ENCODE measurements at regions not wholly inside any gene's neighbourhood (a gene's known extent, or its start where the extent isn't known, plus 50 kb on each side); places are given as distances from the start of the nearest gene placed in this dataset.
A peak's percentile ranks its signal among the peaks of the same experiment; 100 is the strongest.

DNA sequence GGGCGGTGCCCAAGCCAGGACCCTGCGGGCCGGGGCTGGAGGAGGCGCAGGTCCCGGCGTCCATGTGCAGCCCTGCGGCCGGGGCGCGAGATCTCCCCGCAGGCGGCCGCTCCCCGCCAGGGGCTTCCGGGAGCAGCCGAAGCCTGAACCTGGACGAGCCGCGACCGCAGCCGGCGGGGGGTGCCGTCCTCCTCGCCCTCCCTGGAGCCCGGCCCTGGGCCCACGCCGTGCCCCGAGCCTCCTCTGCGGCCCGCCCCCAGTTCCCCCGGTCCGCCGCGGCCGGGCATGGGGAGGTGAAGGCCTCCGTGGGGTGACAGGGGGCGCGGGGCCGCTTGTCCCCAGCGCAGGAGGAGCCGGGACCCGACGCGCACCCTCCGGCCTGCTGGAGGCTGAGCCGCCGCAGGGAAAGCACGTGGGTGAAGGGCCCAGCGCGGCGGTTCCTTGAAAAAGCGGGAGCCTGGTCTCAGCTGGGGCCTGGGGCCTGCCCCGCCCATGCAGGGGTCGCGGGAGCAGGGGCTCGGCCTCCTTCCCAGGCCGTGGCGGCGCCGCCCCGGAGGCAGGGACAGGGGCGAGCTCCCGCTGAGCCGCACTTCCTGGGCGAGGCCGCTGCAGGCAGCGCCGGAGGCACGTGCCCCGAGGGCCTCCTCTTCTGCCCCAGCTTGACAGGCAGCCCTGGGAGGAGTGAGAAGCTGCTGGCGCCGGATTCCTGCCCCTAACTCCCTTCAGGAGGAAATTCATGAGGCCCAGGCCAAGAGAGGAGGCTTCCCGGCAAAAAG lies 55.6 kb upstream of the PPP2R5C start:
- TF ChIP-seq, protein P1, sequence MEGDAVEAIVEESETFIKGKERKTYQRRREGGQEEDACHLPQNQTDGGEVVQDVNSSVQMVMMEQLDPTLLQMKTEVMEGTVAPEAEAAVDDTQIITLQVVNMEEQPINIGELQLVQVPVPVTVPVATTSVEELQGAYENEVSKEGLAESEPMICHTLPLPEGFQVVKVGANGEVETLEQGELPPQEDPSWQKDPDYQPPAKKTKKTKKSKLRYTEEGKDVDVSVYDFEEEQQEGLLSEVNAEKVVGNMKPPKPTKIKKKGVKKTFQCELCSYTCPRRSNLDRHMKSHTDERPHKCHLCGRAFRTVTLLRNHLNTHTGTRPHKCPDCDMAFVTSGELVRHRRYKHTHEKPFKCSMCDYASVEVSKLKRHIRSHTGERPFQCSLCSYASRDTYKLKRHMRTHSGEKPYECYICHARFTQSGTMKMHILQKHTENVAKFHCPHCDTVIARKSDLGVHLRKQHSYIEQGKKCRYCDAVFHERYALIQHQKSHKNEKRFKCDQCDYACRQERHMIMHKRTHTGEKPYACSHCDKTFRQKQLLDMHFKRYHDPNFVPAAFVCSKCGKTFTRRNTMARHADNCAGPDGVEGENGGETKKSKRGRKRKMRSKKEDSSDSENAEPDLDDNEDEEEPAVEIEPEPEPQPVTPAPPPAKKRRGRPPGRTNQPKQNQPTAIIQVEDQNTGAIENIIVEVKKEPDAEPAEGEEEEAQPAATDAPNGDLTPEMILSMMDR (IDR thresholded peaks at IDR 0.05; ENCODE audit: poor library complexity, severe bottlenecking), result no peak
- Histone ChIP-seq H3K4me1 (ENCODE audit: insufficient read depth, poor library complexity, severe bottlenecking) (peaks cover 4% of the 10 kb centered on the region), H3K27ac (ENCODE audit: poor library complexity, severe bottlenecking) (no peak overlapping the region), H3K4me3 (ENCODE audit: severe bottlenecking) (no peak overlapping the region), H3K36me3 (ENCODE audit: low read depth) (no peaks in the 10 kb centered on the region), H3K9me3 (ENCODE audit: severe bottlenecking) (no peaks in the 10 kb centered on the region), H3K27me3 (ENCODE audit: insufficient read depth, poor library complexity, severe bottlenecking) (peaks cover 2% of the 10 kb centered on the region)
- DNase-seq (ENCODE audit: low spot score) (peak; percentile 56), ATAC-seq (ENCODE audit: low read depth) (peak; percentile 24; the same call in 1 of the 3 replicates)

DNA sequence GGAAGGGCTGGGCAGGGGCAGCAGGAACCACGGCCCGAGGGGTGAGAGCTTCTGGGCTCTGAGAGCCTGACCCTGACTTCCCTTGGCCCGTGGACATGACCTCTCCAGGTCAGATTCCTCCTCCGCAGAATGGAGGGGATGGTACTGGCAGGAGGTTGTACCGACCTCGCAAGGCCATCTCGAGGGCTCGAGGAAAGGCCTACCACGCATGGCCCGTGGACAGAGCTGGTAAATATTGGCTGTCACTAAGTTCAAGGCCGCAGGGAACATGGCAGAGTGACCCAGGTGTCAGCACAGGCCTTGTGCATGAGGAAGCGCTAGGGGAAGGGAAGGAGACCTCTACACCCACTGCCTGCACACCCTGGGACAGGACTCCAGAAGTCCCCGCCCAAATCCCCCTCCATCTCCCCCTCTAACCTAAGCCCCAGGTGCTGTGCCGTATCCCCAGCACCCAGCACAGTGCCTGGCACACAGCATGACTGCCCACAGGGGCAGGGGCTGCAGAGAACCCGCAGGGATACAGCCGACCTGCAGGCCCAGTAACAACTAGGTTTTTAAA lies 54.9 kb upstream of the PPP2R5C start:
- Histone ChIP-seq H3K4me3 (ENCODE audit: severe bottlenecking) (no peak overlapping the region), H3K27ac (ENCODE audit: poor library complexity, severe bottlenecking) (no peak overlapping the region), H3K9me3 (ENCODE audit: severe bottlenecking) (no peaks in the 10 kb centered on the region), H3K4me1 (ENCODE audit: insufficient read depth, poor library complexity, severe bottlenecking) (peaks cover 4% of the 10 kb centered on the region), H3K27me3 (ENCODE audit: insufficient read depth, poor library complexity, severe bottlenecking) (no peaks in the 10 kb centered on the region), H3K36me3 (ENCODE audit: low read depth) (no peaks in the 10 kb centered on the region)
- TF ChIP-seq, protein P1 (IDR thresholded peaks at IDR 0.05; ENCODE audit: poor library complexity, severe bottlenecking), result no peak
- ATAC-seq (ENCODE audit: low read depth), result no peak
- DNase-seq (ENCODE audit: low spot score), result peak; percentile 61

DNA sequence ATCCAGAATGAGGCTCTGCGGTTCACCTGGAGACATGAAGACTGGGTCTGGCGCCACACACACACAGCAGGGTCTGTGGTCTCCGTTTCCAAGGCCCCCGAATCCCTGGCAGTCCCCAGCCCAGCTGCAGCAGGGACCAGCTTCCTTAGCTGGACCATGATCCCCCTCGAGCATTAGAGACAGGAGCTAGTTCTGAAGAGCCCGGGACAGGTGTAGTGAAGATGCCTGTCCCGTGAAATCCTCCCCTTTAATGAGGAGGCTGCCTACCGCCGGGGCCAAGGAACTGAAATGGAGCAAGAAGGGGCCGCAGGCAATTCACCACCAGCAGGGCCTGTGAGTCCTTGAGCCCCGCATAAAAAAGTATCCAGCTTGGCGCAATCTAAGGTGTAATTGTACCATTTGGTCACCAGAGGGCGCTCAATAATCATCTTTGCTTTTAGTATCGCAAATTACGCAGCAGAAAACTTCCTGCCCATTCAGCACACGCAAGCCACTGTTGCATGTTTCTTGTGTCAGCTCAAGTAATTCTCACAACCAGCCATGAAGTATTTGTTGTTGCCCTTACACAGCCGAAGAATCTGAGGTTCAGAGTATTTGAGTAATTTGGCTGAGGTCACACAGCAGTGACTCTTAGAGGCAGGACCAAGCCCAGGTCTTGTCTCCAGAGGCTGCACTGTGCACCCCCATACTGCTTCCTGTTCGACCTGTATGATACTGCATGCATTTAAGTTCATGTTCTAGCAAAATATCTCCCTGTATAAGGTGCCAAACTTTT lies 54.3 kb upstream of the PPP2R5C start:
- H3K4me3 ChIP-seq (ENCODE audit: severe bottlenecking), result no peak overlapping the region
- H3K36me3 ChIP-seq (ENCODE audit: low read depth), result no peaks in the 10 kb centered on the region
- ATAC-seq (ENCODE audit: low read depth), result peak; percentile 53
- no peaks in the 10 kb centered on the region for H3K9me3 ChIP-seq (ENCODE audit: severe bottlenecking)
- peaks cover 4% of the 10 kb centered on the region for H3K4me1 ChIP-seq (ENCODE audit: insufficient read depth, poor library complexity, severe bottlenecking)
- TF ChIP-seq, protein P1 (IDR thresholded peaks at IDR 0.05; ENCODE audit: poor library complexity, severe bottlenecking), result peak; percentile 95
- no peak overlapping the region for H3K27ac ChIP-seq (ENCODE audit: poor library complexity, severe bottlenecking)
- DNase-seq (ENCODE audit: low spot score), result peak; percentile 59
- H3K27me3 ChIP-seq (ENCODE audit: insufficient read depth, poor library complexity, severe bottlenecking), result no peaks in the 10 kb centered on the region

DNA sequence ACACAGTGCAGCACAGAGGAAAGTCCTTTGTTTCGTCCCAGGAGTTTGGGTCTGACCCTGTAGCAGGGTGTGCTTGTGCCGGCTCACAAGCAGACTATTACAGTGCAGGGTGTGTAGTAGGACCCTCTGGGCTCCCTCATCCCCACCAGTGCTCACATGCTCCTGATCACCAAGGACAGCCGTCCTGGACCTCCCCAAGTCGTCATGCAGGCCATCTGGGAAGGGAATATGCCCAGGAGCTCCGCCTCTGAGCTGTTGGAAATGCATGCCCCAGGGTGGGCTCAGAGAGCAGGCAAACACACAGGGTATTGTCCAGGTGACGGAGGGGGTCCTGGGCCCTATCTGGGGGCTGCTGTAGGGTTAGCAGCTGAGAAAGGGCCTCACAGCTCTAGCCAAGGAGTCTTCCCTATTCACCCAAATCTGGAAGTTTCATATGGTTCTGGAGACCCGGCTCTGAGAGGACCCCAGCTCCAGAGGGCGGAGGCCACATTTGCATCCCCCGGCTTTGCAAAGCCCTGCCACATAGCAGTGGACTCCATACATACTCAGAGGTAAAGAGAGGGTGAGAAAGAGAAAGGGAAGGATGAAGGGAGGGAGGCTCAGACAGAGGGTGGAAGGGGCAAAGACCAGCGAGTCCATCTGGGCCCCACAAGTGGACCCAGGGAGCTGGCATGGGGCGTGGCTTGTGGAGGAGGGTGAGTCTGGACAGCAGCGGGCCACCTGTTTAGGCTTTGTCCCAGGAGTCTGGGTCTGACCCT lies 53.5 kb upstream of the PPP2R5C start:
- H3K9me3 ChIP-seq (ENCODE audit: severe bottlenecking), result no peaks in the 10 kb centered on the region
- TF ChIP-seq, protein P1 (IDR thresholded peaks at IDR 0.05; ENCODE audit: poor library complexity, severe bottlenecking), result no peak
- no peak overlapping the region for H3K4me3 ChIP-seq (ENCODE audit: severe bottlenecking)
- peak; percentile 48 for DNase-seq (ENCODE audit: low spot score)
- H3K27ac ChIP-seq (ENCODE audit: poor library complexity, severe bottlenecking), result no peak overlapping the region
- no peak for ATAC-seq (ENCODE audit: low read depth)
- H3K4me1 ChIP-seq (ENCODE audit: insufficient read depth, poor library complexity, severe bottlenecking), result peaks cover 4% of the 10 kb centered on the region
- no peaks in the 10 kb centered on the region for H3K36me3 ChIP-seq (ENCODE audit: low read depth)
- H3K27me3 ChIP-seq (ENCODE audit: insufficient read depth, poor library complexity, severe bottlenecking), result no peaks in the 10 kb centered on the region

Measured in RWPE2 (cell line).